H1 (cell line): ENCODE measurements at regions not wholly inside any gene's neighbourhood (a gene's known extent, or its start where the extent isn't known, plus 50 kb on each side); places are given as distances from the start of the nearest gene placed in this dataset.

Experiments
- BACH1 ChIP-seq: IDR thresholded peaks from 2 replicates; pipeline ENCODE4 v1.6.1; 2012; ENCODE audit warnings: low read length, improper control_type of control experiment
- BRCA1 ChIP-seq: IDR thresholded peaks from 2 replicates; pipeline ENCODE4 v1.6.1; 2012; ENCODE audit warnings: low read depth, low read length, improper control_type of control experiment
- CHD1 ChIP-seq: IDR thresholded peaks from 2 replicates; pipeline ENCODE4 v1.6.1; 2012; ENCODE audit warnings: low read depth, low read length, improper control_type of control experiment
- CTCF ChIP-seq, 3 experiments: IDR thresholded peaks; 1 replicate in 2 of 3; 2 replicates in 1 of 3; pipeline versions ENCODE4 v1.5.1 to v1.6.1; 2011; ENCODE audit warnings: low read length in 3 of 3, mild to moderate bottlenecking in 3 of 3, inconsistent platforms in 2 of 3, low read depth in 1 of 3, moderate library complexity in 1 of 3; ENCODE audit not compliant: insufficient read depth in 1 of 3; ENCODE audit errors: control extremely low read depth in 1 of 3
- MAFK ChIP-seq: IDR thresholded peaks from 2 replicates; pipeline ENCODE4 v1.6.1; 2012; ENCODE audit warnings: low read depth, mild to moderate bottlenecking, improper control_type of control experiment, low read length
- TEAD4 ChIP-seq: IDR thresholded peaks from 2 replicates; pipeline ENCODE4 v1.6.1; 2012; ENCODE audit warnings: low read depth, low read length, inconsistent platforms, mixed read lengths

- no peak for TF ChIP-seq CTCF (IDR thresholded peaks at IDR 0.05; ENCODE audit: control extremely low read depth in 1 of 3, insufficient read depth in 1 of 3, low read depth in 1 of 3, low read length in 3 of 3)
- no peak for TF ChIP-seq BACH1
- no peak for TF ChIP-seq MAFK
- no peak for TF ChIP-seq TEAD4
- no peak for TF ChIP-seq BRCA1
- no peak for TF ChIP-seq CHD1
Observed at GRCh38 chr3:115272036-115272824, 125.1 kb upstream of the ZBTB20 start (continued).
